Activated CD8-positive, alpha-beta memory T cell treated with anti-CD3 and anti-CD28 coated beads, Interleukin-2, amount 50 U/mL, for 48 hours (primary cell): ENCODE measurements at regions not wholly inside any gene's neighbourhood (a gene's known extent, or its start where the extent isn't known, plus 50 kb on each side); places are given as distances from the start of the nearest gene placed in this dataset.

Experiments used
- DNase-seq: peaks from one replicate; pipeline ENCODE4 v3.0.0-alpha.2; 2020

DNA sequence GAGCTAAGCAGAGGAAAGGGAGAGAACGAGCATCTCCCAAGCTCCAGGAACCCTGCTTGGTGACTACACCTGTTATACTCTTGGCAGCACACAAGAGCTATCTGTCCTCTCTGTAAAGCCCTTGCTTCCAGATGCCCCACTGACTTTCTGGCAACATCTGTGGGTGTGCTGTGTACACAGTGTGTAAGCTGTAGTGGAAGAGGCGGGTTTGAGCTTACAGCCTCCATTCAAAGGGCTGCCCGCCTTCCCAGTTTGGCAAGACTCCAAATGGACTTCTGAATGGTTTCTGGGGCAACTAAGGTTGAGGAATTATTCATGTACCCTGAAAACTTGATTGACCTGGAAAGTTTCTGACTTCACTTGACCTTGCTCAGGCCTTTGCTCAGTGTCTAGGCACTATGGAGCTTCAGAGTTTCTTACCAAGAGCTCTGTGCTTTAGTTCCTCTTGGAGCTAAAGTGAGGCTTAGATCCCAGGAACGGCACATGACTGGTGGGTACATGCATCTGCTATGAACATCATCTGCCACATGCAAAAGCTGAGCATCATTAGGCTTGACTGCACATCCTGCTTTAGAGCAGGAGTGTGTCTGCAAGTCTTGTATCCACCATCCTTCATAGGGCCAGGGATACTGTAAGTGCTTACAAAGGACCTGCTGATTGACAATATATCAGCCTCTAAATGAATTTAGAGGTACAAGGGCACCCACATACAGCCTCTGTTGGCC lies 290.9 kb upstream of the SIX2 start:
- DNase-seq = no peak

DNA sequence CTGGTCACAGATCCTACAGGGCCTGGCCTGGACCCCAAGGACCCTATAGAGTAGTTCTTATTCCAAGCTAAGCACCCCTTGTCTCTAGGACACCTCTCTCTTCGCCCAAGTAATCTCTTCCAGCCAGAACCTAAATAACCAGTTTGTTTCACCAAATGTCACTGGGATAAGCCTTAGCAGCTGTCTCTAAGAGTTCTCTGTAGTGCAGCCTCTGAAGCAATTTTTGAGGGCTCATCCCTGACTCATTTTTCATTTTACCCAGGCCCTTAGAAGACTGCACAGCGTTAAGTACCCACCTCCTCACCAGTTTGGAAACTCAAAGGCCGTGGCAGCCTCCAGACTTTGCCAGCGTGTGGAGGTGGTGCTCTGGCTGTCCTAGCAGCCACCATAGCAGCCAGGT lies 290.1 kb upstream of the SIX2 start:
- DNase-seq = no peak

DNA sequence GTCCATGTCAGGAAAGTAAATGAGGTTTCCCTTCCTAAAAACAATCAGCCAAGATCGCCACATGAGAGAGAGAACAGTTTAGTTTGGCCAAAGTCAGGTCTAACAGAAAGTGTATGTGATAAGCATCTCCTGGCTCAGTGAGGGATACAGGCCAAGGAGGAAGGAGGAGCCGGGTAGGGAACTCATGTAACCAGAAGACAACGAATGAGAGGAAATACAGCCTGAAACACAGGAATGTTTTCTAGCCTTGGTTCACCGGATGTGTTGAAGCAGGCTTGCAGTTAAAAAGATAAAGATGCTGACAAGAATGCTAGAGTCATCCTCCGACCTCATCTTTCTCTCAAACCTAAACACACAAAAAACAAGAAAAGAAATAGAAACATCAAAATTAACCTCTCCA lies 283.9 kb upstream of the SIX2 start:
- DNase-seq = no peak

- DNase-seq = no peak
Measured at GRCh38 chr2:45291296-45291701, 282.0 kb upstream of the SIX2 start.

- DNase-seq = no peak
Measured at GRCh38 chr2:45289997-45290709, 280.9 kb upstream of the SIX2 start.

GRCh38 chr2:45288532-45289417 lies 279.5 kb upstream of the SIX2 start:
- no peak for DNase-seq

GRCh38 chr2:45287045-45287444 lies 277.8 kb upstream of the SIX2 start:
- DNase-seq = no peak

DNA sequence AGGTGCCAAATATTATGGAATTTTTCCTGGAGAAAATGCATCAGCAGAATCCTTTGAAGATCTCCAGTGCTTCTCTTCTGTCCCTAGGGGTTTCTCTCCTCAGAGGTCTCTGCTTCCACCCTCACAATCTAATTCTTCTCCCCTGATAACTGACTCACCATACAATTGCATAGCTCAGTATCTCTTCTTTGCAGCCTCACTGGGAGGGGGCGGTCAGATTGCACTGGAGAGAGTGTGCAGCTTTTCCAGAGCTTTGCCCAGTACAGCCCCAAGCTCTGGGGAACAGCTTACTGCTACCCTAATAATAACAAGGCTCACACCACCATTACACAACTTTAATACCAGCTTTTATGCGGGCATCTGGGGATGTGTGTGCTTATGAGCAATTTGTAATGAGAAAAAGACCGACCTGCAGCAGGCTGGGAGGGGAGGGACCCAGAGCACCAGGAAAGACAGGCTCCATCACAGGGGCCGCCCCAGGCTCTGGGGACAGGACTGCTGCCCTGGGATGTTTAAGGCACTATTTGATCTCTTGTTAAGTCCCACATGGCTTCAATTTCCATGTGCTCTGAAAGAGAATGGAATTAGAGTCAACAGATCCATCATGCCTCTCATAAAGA lies 276.6 kb upstream of the SIX2 start:
- no peak for DNase-seq

- DNase-seq = no peak
Measured at GRCh38 chr2:45285311-45285710, 276.1 kb upstream of the SIX2 start.

GRCh38 chr2:45284621-45284995 lies 275.4 kb upstream of the SIX2 start:
- no peak for DNase-seq

GRCh38 chr2:45283764-45284620 lies 274.7 kb upstream of the SIX2 start:
- DNase-seq = no peak

DNA sequence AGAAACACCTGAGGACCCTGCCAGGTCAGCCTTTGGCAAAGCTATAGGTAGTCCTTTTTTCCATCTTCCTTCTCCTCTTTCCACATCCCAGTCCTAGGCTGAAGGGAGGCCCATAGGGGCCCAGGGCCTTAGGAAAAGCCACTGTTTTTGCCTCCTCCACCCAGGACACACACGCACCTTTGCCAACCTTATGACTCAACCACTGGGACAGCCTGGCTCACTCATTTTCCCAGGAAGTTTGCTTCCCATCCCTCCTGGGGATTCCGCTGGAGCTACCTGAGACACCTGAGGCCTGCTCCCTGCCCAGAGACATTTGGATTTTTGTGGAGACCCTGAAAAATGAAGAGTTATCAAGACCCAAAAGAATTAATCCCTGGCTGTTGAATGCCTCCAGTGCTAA lies 273.4 kb upstream of the SIX2 start:
- no peak for DNase-seq

GRCh38 chr2:45281311-45281710 lies 272.1 kb upstream of the SIX2 start:
- no peak for DNase-seq

DNA sequence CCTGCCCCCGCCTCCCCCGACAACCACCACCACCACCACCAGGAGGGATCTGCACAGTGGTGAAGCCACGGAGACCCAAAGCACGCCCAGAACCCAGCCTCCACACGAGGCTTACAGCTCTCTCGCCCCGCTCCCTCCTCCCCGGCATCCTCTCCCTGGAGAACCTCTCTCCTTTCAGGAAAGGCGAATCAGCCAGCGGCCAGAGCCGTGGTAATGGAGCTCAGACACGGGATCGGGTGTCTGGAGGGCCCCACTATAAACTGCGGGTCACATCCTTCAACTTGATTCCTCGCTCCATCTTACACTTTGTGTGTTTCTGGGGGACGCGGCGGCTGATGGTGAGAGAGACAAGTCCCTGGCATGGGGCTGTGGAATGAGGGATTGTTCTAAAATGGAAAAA lies 271.5 kb upstream of the SIX2 start:
- no peak for DNase-seq

- no peak for DNase-seq
Measured at GRCh38 chr2:45279356-45279755, 270.1 kb upstream of the SIX2 start.

GRCh38 chr2:45278365-45279078 lies 269.3 kb upstream of the SIX2 start:
- DNase-seq = no peak

- DNase-seq = no peak
Measured at GRCh38 chr2:45276914-45277313, 267.7 kb upstream of the SIX2 start.

DNA sequence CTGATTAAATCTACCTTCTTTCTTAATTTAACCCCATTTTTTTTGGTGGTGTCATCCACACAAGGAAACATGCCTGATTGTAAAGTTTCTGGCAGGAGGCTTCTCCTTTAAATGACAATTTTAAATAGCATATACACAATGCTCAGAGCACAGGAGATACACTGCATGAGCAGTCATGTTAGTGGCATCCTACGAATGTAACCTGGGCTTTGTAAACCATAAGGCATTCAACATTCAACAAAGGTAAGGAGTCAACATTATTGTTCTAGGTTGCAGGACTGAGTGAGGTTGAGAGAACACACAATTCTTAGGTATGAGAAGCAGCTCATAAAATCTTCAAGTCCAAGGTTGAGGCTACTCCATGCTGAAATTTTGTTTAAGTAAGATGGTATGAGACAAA lies 266.6 kb upstream of the SIX2 start:
- DNase-seq = no peak

DNA sequence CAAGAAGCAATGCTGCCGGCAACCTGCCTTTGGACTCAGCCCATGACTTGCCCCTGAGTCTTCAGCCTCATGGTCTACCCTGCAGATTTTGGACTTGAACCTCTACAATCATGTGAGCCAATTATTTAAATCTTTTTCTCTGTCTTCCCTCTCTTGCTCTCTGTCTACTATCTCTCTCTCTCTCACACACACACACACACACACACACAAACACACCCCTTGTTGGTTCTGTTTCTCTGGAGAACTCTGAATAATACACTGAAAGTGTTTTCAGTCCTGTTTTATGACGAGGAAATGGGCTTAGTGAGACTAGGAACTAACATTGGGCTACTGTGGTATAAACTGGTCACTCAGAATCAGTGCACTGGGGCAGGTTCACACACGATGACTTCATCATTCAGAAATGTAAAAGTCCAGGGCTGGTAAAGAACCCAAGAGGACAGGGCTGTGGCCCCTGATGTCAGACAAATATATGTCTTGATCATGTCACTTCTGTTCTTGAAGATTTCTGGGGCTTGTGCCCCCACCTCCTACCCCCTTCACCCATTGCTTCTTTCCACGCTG lies 266.1 kb upstream of the SIX2 start:
- no peak for DNase-seq

DNA sequence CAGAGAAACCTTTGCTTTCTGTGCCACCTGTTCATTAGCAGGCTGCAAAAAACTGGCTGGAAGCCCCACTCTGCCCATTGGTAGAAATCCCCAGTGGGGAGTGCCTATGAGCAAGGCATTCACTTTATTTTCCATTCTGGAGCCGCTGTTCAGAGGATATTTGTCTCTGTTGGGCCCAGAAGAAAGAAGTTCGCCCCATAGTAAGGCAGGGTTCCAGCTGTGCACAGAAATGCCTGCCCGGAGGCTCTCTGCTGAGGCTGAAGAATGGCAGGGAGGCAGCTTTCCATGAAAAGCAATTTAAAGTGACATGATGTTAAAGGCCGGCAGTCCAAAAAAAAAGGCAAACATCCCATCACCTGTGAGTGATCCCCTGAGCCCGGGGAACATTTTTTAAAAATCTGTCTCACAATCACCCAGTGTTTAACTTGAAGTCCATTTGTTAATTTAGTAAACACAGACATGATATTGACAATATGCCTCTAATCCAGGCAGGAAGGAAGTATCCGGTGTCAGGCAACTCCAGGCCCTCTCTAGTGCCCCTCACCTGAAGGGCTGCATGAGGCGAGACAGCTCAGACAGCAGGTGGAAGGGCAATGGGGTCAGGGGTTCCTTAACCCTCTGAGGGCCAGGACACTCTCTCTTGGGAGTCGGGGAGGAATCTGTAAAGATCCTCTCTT lies 265.1 kb upstream of the SIX2 start:
- no peak for DNase-seq
